NOMO-1 treated with dmso at 0.1 percent for 144 hours (cell line): ENCODE measurements at regions not wholly inside any gene's neighbourhood (a gene's known extent, or its start where the extent isn't known, plus 50 kb on each side); places are given as distances from the start of the nearest gene placed in this dataset.
"Not testable (repeated sequence)": the region's sequence is repeated elsewhere in the genome, so short reads cannot be mapped to it uniquely, and the experiment has no call there.

Source experiments
- DNase-seq: peaks from one replicate; lab custom pipeline; 2025; ENCODE audit not compliant: unreplicated experiment; lab: John Stamatoyannopoulos, UW

DNA sequence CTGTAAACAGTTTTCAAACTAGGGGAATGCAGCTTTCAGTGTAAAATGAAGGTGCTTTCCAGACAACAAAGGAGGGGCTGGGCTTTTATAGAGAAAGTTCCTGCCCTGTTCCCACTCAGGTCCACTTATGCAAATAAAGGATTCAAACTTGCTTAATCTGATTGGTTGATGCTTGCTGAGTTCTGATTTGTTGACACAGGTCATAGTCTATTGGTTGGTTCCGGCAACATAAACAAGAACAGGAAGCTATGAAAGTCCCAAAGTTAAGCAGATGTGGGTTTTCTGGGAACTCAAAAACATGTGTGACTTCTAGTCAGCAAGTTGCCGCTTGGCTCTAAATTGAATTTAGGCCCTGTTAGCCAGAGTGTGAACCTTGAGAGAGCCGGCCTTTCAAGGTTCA, 194.2 kb upstream of the SVIL start:
- no peak for DNase-seq

- DNase-seq, result no peak
These were observed 193.7 kb upstream of the SVIL start for GRCh38 chr10:29828440-29828894.

DNA sequence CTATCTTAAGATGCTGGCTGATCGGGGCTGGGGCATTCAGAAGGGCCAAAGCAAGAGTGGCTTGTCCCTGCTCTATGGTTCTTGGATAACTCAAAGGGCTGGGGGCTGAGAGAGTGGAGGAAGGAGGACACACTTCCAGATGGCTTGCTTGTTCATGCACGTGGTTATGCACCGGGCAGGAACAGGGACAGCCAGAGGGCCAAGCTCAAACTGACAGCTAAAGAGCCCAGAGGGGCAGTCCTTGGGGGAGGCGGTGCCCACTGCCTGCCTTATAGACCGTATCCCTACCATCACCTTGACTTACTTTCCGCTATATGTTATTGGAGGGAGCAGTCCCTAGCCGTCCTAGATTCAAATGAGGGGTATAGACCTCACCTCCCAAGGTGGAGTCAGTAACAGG, 192.7 kb upstream of the SVIL start:
- no peak for DNase-seq

- DNase-seq, result no peak
These were observed 192.2 kb upstream of the SVIL start for GRCh38 chr10:29826801-29827450.

DNA sequence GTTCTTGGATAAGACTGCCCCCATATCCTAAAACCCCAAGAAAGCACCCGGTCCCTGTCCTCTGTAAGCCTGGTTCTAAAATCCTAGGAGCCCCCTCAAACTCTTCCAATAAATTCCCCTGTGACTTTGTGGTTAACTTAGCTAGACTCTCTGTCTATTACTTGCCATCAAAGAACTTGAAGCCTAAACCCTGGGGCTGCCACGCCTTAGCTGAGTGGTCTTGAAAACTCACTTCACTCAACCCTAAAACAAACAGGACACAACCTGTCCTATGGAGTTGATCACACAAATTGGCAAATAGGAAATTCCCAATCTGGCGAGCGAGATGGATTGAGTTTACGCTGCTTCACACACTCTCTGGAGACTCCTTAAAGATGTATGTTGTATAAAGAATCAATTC, 191.4 kb upstream of the SVIL start:
- DNase-seq, result no peak

GRCh38 chr10:29823553-29824080, 188.8 kb upstream of the SVIL start:
- DNase-seq, result no peak

- no peak for DNase-seq
These were observed 186.2 kb upstream of the SVIL start for GRCh38 chr10:29820890-29821461.

DNA sequence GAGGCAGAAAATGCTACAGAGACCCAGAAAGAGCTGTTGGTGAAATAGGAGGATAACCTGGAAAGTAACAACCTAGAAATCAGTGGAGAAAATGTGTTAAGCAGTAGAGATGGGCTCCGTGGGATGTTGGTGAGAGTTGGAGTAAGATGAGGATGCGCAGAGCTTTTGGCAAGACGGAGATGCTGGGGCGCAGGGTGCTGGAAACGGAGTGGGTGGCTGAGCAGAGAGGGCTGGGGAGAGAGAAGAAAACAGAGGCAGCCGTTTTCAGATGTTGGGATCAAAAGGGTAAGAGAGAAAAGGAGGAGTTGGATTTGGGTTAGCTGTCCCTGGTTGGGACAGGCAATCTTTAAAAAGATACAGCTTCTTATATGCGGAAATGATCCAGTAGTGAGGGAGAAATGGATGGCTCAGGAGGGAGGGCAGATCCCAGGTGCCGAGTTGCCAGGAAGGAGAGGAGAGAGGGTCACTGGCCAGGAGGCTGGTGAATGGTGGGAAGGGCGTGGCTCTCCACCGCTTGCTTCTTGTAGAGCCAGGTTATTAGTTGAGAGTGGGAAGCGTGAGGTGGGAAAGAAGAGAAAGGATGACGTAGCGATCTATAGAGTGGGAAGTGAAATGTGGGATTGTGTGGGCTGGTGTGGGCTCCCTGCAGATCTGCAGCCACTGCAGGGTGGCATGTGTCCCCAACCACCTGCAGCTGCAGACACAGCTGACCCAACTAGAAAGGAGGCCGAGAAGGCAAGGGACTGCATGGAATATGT, 182.2 kb upstream of the SVIL start:
- no peak for DNase-seq

DNA sequence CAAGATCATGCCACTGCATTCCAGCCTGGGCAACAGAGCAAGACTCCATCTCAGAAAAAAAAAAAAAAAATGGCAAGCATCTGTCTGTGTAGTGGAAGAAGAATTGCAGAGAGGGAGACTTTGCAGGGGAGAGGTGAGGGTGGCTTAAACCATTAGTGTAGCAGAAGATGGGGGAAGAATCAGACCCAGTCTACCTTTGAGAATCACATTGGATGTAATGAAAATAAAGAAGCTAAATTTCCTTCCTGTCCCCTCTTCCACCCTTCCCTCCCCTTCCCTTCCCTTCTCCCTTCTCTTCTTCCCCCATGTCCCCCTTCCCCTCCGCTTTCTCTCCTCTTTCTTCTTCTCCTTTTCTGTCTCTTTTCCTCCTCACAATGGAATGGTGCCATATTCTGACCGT, 180.8 kb upstream of the SVIL start:
- DNase-seq, result no peak

GRCh38 chr10:29811751-29812427, 177.1 kb upstream of the SVIL start:
- no peak for DNase-seq

- no peak for DNase-seq
These were observed 176.0 kb upstream of the SVIL start for GRCh38 chr10:29810816-29811215.

DNA sequence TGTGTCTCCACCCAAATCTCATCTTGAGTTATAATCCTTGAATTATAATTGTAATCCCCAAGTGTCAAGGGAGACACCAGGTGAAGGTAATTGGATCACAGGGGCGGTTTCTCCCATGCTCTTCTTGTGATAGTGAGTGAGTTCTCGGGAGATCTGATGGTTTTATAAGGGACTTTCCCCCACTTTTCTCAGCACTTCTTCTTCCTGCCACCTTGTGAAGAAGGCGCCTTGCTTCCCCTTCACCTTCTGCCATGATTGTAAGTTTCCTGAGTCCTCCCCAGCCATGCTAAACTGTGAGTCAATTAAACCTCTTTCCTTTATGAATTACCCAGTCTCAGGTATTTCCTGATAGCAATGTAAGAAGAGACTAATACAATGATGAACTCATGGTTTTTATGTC, 175.5 kb upstream of the SVIL start:
- DNase-seq, result not testable (repeated sequence)

DNA sequence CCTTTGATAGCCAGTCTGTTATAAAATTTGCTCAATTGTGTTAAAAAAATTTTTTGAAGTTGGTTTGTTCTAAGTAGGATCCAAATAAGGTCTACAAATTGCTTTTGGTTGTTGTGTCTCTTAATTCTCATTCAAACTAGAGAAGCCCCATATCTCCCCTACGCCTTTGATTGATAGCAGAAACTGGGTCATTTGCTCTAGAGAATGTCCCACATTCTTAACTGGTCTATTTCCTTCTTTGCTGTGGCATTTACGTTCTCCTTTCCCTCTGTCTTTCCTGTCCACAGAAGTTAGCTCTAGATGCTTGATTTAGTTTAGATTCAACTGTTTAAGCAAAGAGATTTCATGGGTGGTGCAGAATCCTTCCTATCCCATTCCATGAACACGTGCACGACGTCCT, 174.6 kb upstream of the SVIL start:
- DNase-seq, result no peak

DNA sequence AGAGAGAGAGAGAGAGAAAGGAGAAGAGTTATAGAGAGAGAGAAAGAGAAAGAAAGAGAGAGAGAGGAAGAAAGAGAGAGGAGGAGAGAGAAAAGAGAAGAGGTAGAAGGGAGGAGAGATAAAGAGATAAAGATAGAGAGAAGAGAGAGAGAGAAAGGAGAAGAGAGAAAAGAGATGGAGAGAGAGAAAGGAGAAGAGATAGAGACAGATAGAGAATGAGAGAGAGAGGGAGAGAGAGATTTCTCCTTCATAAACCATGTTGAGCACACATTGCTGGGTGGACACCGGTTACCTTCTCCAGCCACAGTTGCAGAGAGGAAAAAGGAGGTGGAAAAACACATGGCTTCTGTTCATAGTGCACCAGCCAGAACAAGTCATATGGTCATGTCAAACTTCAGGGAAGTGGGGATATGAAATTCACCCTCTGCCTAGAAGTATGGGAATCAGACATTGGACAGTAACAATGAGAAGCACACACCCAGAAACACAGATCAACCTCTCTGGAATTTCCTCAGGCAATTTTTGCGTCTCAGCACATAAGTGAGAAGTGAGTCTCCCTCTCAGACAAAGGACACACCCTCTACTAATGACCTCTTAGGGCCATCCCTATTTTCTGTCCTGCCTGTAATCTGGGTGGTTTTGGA, 172.5 kb upstream of the SVIL start:
- DNase-seq, result no peak

GRCh38 chr10:29806350-29806788, 171.6 kb upstream of the SVIL start:
- no peak for DNase-seq

DNA sequence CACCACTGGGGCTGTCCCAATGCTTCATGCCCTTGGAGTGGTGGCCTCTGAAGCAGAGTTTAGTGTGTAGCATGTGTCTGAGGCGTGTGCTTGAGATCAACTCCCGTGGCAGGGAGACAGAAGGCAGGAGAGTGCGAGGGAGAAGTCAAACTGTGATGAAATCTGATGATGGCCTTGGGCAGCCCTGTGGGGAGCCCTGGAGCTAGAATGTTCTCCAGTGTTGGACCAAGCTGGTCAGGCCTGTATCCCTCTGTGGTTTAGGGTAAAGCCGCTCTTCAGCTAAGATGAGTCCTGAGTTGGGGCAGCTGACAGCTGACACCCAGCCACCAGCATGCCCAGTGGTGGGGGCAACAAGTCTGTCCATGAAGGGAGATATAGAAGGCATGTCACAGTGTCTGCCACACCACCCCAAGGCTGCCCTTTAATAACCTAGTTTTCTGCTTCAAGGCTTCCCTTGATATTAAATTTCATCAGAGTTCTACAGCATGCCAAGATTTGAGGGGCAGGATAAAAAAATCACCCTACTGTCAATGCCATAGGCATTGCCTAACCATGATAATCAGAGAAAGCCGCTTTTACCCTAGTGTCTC, 170.5 kb upstream of the SVIL start:
- no peak for DNase-seq

DNA sequence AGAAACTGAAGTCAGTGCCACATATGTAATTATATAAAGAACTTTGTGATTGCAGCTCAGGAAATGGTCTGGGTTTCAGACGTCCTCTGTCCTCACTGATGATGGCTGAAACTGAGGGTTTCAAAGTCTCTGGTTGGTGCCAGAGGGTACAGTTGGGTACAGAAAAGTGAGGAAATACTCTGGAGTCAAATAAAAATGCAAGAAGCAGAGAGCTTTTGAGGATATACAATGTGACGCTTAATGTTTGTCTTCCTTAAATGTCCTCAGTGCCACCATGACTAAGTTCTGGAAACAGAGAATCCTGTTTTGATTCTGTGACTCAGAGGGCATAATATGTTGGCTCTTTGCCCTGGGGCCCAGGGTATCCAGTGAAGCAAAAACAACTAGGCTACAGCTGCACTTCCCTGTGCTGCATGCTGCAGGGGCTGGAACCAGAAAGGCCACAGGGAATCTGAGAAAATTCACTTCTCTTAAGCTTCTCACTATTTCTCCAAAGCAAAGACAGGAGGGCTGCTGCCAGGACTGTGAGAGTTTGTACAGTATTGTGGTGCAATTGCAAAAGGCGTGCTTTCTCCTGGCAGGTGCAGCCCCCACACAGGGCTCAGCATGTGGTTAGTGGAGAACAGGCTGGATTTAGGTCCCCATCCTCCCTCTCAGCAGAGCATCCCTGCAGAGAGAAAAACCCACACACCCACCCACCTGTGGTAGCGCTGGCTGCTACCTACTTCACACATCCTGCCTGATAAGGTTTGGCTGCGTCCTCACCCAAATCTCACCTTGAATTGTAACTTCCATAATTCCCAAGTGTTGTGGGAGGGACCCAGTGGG, 169.5 kb upstream of the SVIL start:
- DNase-seq, result no peak

DNA sequence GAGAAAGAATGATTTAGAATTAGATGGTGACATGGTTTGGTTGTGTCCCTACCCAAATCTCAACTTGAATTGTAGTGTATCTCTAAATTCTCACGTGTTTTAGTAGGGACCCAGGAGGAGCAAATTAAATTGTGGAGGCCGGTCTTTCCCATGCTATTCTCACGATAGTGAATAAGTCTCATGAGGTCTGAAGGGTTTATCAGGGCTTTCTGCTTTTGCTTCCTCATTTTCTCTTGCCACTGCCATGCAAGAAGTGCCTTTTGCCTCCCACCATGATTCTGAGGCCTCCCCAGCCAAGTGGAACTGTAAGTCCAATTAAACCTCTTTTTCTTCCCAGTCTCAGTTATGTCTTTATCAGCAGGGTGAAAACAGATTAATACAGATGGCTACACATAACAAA, 167.4 kb upstream of the SVIL start:
- no peak for DNase-seq

DNA sequence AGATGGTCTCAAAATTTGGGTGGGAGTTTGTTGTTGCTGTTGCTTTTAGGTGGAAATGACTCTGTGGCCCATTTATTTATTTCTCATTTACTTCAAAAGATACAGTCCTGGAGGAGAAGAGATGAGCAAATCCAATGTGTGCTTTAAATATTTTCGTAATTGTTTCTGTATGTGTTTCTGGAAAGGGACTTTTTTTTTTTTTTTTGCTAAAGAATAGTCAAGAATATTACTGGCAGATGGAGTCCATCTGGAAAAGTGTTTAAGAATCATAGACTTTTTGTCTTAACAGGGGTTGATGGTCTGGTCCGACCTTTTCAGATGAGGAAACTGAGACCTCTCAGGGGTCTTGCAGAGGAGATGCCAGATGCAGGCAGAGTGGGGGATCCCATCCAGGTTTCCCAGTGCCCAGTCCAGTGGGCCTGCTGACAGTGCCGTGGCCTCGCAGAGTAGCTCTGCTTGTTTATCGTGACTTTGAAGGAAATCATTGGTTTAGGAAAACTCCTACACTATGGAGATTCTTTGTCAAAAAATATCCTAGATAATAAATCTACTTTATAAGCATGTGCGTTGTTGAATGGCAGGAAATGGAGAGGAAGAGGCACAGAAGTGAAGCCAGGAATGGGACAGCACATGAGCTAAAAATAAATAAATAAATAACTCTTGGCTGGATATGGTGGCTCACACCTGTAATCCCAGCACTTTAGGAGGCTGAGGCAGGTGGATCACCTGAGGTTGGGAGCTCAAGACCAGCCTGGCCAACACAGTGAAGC, 164.3 kb upstream of the SVIL start:
- no peak for DNase-seq
